GM13977 (cell line): ENCODE measurements at regions not wholly inside any gene's neighbourhood (a gene's known extent, or its start where the extent isn't known, plus 50 kb on each side); places are given as distances from the start of the nearest gene placed in this dataset.
A peak's percentile ranks its signal among the peaks of the same experiment; 100 is the strongest.
"Not testable (repeated sequence)": the region's sequence is repeated elsewhere in the genome, so short reads cannot be mapped to it uniquely, and the experiment has no call there.

Source experiments
- DNase-seq: peaks from one replicate; pipeline ENCODE4 v3.0.0; 2012; ENCODE audit warnings: low spot score
- CTCF ChIP-seq: IDR thresholded peaks from 2 replicates; pipeline ENCODE4 v1.5.1; 2012; ENCODE audit warnings: mild to moderate bottlenecking, control low read depth; ENCODE audit not compliant: insufficient read depth; ENCODE audit errors: extremely low read depth, missing control alignments
- in situ Hi-C: fragments of 300-500 bp; cut with MboI; formaldehyde crosslinking; loops from one replicate; pipeline ENCODE4 v1.12.0; 2022; ENCODE audit warnings: low sequenced_read_pairs, low pct_unique_long_range_greater_than_20kb, mixed read lengths, inconsistent platforms; ENCODE audit not compliant: unreplicated experiment

- DNase-seq = no peak
- in situ Hi-C loops = no loop called here
- peak; percentile 71 for TF ChIP-seq CTCF
Measured at GRCh38 chr19:27966390-27966816, 1246.5 kb downstream of the UQCRFS1 start.

- no peak for DNase-seq
- in situ Hi-C loops = no loop called here
- no peak for TF ChIP-seq CTCF
Measured at GRCh38 chr19:27964185-27964584, 1248.8 kb downstream of the UQCRFS1 start.

- no peak for TF ChIP-seq CTCF
- in situ Hi-C loops = no loop called here
- DNase-seq = no peak
Measured at GRCh38 chr19:27962264-27962663, 1250.7 kb downstream of the UQCRFS1 start.

- no peak for DNase-seq
- TF ChIP-seq CTCF = no peak
- in situ Hi-C loops = no loop called here
Measured at GRCh38 chr19:27955485-27956480, 1257.2 kb downstream of the UQCRFS1 start.

- in situ Hi-C loops, DNase-seq: not testable (repeated sequence)
Measured at GRCh38 chr19:27942607-27943006, 1270.3 kb downstream of the UQCRFS1 start.

- no peak for TF ChIP-seq CTCF
- no peak for DNase-seq
- in situ Hi-C loops = no loop called here
Measured at GRCh38 chr19:27936139-27936538, 1276.8 kb downstream of the UQCRFS1 start.

GRCh38 chr19:27935669-27936068 is 1277.3 kb downstream of the UQCRFS1 start:
- no peak for TF ChIP-seq CTCF
- in situ Hi-C loops = no loop called here
- no peak for DNase-seq
